ENCODE measurements at regions not wholly inside any gene's neighbourhood (a gene's known extent, or its start where the extent isn't known, plus 50 kb on each side); places are given as distances from the start of the nearest gene placed in this dataset.

GRCh38 chr4:13844740-13845139, 217.2 kb upstream of the BOD1L1 start:
- Histone ChIP-seq H3K4me1 (no peaks in the 10 kb centered on the region), H3K4me3 (ENCODE audit: low read depth, low read length) (no peak overlapping the region), H3K27me3 (no peaks in the 10 kb centered on the region), H3K9me3 (no peaks in the 10 kb centered on the region; the same call in 1 of the 2 replicates), H3K36me3 (no peaks in the 10 kb centered on the region)
- TF ChIP-seq, protein P1, sequence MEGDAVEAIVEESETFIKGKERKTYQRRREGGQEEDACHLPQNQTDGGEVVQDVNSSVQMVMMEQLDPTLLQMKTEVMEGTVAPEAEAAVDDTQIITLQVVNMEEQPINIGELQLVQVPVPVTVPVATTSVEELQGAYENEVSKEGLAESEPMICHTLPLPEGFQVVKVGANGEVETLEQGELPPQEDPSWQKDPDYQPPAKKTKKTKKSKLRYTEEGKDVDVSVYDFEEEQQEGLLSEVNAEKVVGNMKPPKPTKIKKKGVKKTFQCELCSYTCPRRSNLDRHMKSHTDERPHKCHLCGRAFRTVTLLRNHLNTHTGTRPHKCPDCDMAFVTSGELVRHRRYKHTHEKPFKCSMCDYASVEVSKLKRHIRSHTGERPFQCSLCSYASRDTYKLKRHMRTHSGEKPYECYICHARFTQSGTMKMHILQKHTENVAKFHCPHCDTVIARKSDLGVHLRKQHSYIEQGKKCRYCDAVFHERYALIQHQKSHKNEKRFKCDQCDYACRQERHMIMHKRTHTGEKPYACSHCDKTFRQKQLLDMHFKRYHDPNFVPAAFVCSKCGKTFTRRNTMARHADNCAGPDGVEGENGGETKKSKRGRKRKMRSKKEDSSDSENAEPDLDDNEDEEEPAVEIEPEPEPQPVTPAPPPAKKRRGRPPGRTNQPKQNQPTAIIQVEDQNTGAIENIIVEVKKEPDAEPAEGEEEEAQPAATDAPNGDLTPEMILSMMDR (IDR thresholded peaks at IDR 0.05; ENCODE audit: low read depth, low read length) = no peak
- DNase-seq = no peak

DNA sequence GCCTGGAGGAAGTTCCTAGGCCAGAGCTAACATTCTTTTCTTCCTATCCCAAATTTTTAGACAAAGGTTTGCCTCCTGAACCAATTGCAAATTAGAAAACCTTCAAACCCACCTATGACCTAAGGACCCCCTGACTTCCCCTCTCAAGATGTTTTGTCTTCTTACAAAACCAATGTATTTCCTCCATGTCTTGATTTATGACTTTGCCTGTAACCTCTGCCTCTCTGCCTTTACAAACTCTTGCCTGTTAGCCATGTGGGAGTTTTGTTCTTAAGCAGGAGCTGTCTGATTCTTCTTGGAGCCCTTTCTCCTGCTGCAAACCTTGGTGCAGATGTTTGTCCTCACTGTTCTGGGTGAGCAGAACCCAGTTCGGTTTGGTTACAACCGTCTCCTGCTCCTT, 222.3 kb upstream of the BOD1L1 start:
- TF ChIP-seq, protein P1 (IDR thresholded peaks at IDR 0.05; ENCODE audit: low read depth, low read length) = no peak
- H3K36me3 ChIP-seq = no peaks in the 10 kb centered on the region
- no peaks in the 10 kb centered on the region for H3K4me1 ChIP-seq
- no peaks in the 10 kb centered on the region for H3K27me3 ChIP-seq
- DNase-seq = no peak
- H3K9me3 ChIP-seq = no peaks in the 10 kb centered on the region
- H3K4me3 ChIP-seq (ENCODE audit: low read depth, low read length) = no peak overlapping the region

DNA sequence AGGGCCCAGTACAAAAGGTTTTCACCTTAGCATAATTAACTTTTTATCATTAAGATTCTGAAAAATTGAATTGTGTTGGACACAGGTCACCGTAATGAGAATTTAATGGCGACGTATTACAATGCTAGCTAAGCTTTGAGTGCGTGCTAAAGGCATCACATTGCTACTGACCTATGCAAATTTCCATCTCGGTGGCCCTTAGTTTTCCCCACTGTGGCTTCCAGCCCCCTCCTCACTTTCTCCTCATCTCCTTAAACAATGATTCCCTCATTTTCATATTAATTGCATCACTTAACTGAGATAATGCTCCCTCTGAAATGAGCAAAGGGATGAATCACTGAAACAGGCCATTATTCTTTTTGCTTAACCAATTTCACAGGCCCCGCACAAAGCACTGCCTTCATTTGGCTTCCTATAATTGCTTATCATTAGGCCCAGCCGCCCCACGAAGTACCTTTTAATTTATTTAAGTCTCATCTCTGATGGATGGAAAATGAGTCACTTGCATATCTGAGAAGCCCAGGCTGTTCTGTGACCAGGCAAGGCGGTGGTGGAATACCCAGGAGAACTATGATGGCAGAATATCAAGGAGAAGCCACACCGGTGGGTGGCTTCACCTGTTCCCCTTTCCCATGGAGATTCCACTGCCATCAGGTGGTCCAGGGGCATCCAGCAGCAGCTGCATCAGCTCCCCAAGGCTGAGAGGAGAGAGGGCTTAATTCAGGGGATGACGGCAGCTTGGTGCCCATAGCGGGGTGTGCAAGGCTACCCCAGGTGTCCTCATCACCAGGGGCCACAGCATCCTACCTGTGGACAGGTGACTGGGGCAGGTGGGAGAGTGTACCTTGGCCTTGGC, 223.8 kb upstream of the BOD1L1 start:
- H3K36me3 ChIP-seq = no peaks in the 10 kb centered on the region
- no peak overlapping the region for H3K4me3 ChIP-seq (ENCODE audit: low read depth, low read length)
- no peaks in the 10 kb centered on the region for H3K27me3 ChIP-seq
- TF ChIP-seq, protein P1 (IDR thresholded peaks at IDR 0.05; ENCODE audit: low read depth, low read length) = no peak
- DNase-seq = no peak
- no peaks in the 10 kb centered on the region for H3K4me1 ChIP-seq
- no peaks in the 10 kb centered on the region for H3K9me3 ChIP-seq

DNA sequence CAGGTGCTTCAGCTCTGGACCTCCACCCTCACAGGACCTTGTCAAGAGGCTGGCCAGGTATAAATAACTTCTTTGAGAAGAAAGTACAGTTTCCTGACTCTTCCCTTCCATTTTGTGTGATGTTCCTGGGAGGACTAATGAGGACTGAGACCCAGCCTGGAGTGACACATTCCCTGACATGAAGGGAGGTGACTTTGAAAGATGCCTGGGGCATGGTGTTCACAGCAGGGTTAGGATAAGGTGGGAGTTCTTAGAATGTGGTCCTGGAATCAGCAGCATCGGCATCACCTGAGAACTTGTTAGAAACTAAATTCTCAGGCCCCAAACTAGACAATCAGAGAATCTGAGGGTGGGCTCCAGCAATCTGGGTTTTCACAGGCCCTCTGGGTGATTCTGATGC, 224.9 kb upstream of the BOD1L1 start:
- Histone ChIP-seq H3K4me3 (ENCODE audit: low read depth, low read length) (no peak overlapping the region), H3K9me3 (no peaks in the 10 kb centered on the region), H3K27me3 (no peaks in the 10 kb centered on the region), H3K36me3 (no peaks in the 10 kb centered on the region), H3K4me1 (no peaks in the 10 kb centered on the region)
- no peak for DNase-seq
- TF ChIP-seq, protein P1 (IDR thresholded peaks at IDR 0.05; ENCODE audit: low read depth, low read length) = no peak

GRCh38 chr4:13856387-13856786, 228.9 kb upstream of the BOD1L1 start:
- no peaks in the 10 kb centered on the region for H3K27me3 ChIP-seq
- H3K36me3 ChIP-seq = no peaks in the 10 kb centered on the region
- no peaks in the 10 kb centered on the region for H3K4me1 ChIP-seq
- H3K4me3 ChIP-seq (ENCODE audit: low read depth, low read length) = no peak overlapping the region
- H3K9me3 ChIP-seq = no peaks in the 10 kb centered on the region
- TF ChIP-seq, protein P1 (IDR thresholded peaks at IDR 0.05; ENCODE audit: low read depth, low read length) = no peak
- no peak for DNase-seq

- Histone ChIP-seq H3K4me3 (ENCODE audit: low read depth, low read length) (no peak overlapping the region), H3K4me1 (no peaks in the 10 kb centered on the region), H3K27me3 (no peaks in the 10 kb centered on the region), H3K9me3 (no peaks in the 10 kb centered on the region), H3K36me3 (no peaks in the 10 kb centered on the region)
- TF ChIP-seq, protein P1 (IDR thresholded peaks at IDR 0.05; ENCODE audit: low read depth, low read length) = no peak
- no peak for DNase-seq
These were observed 229.9 kb upstream of the BOD1L1 start for GRCh38 chr4:13857397-13857796.

All from BE2C (cell line).